HEK293T (cell line): ENCODE measurements at regions not wholly inside any gene's neighbourhood (a gene's known extent, or its start where the extent isn't known, plus 50 kb on each side); places are given as distances from the start of the nearest gene placed in this dataset.

Experiments
- ARNT ChIP-seq: fragments of 450-650 bp; IDR thresholded peaks from 2 replicates; pipeline ENCODE4 v1.6.1; 2017; ENCODE audit warnings: mild to moderate bottlenecking
- BHLHE40 ChIP-seq: fragments of 450-650 bp; IDR thresholded peaks from 2 replicates; pipeline ENCODE4 v1.6.1; 2016; ENCODE audit warnings: mild to moderate bottlenecking, moderate library complexity, borderline replicate concordance
- FOXA1 ChIP-seq: fragments of 450-650 bp; IDR thresholded peaks from 2 replicates; pipeline ENCODE4 v1.6.1; 2016; ENCODE audit warnings: mild to moderate bottlenecking
- FOXK2 ChIP-seq: fragments of 450-650 bp; IDR thresholded peaks from 2 replicates; pipeline ENCODE4 v1.6.1; 2016; ENCODE audit warnings: mild to moderate bottlenecking
- HDGF ChIP-seq: fragments of 450-650 bp; IDR thresholded peaks from 2 replicates; pipeline ENCODE4 v1.6.1; 2017; ENCODE audit warnings: antibody characterized with exemption, borderline replicate concordance
- L3MBTL2 ChIP-seq: fragments of 450-650 bp; conservative IDR thresholded peaks from 2 replicates; pipeline ENCODE4 v1.6.1; 2016; ENCODE audit warnings: mild to moderate bottlenecking
- PKNOX1 ChIP-seq: fragments of 450-650 bp; IDR thresholded peaks from 2 replicates; pipeline ENCODE4 v1.6.1; 2016
- SP1 ChIP-seq: fragments of 450-650 bp; IDR thresholded peaks from 2 replicates; pipeline ENCODE4 v1.6.1; 2017
- SUZ12 ChIP-seq: fragments of 450-650 bp; IDR thresholded peaks from 2 replicates; pipeline ENCODE4 v1.6.1; 2016; ENCODE audit warnings: mild to moderate bottlenecking
- TARDBP ChIP-seq: fragments of 450-650 bp; IDR thresholded peaks from 2 replicates; pipeline ENCODE4 v1.6.1; 2016
- ZNF384 ChIP-seq: fragments of 450-650 bp; IDR thresholded peaks from 2 replicates; pipeline ENCODE4 v1.6.1; 2016

- TF ChIP-seq BHLHE40, result no peak
- no peak for TF ChIP-seq L3MBTL2
- TF ChIP-seq PKNOX1, result no peak
- TF ChIP-seq SP1, result no peak
- no peak for TF ChIP-seq ZNF384
- TF ChIP-seq HDGF, result no peak
- TF ChIP-seq FOXK2, result no peak
- TF ChIP-seq TARDBP, result no peak
- no peak for TF ChIP-seq FOXA1
- TF ChIP-seq SUZ12, result no peak
- TF ChIP-seq ARNT, result no peak
Observed at GRCh38 chr10:3693022-3693697, 91.8 kb downstream of the KLF6 start.
